Effector memory CD8-positive, alpha-beta T cell (primary cell): ENCODE measurements at regions not wholly inside any gene's neighbourhood (a gene's known extent, or its start where the extent isn't known, plus 50 kb on each side); places are given as distances from the start of the nearest gene placed in this dataset.

Experiments used
- ATAC-seq: fragments of 150-1000 bp; cut with Tn5 transposase; replicated peaks from 2 replicates; pipeline ENCODE4 v1.10.0; 2021; ENCODE audit warnings: mild to moderate bottlenecking, moderate library complexity
- DNase-seq, 3 experiments: peaks; one replicate each; pipeline ENCODE4 v3.0.0; 2021
- H3K27ac Mint-ChIP-seq, 2 donors: one replicate each; pipeline ENCODE4 v1.8.0; 2022; ENCODE audit warnings: mild to moderate bottlenecking in 2 of 2, mixed read lengths in 2 of 2, moderate library complexity in 2 of 2
- H3K27me3 Mint-ChIP-seq, 2 donors: one replicate each; pipeline ENCODE4 v1.8.0; 2022; ENCODE audit warnings: mixed read lengths in 2 of 2
- H3K36me3 Mint-ChIP-seq: one replicate; pipeline ENCODE4 v1.8.0; 2022; ENCODE audit warnings: mild to moderate bottlenecking, moderate library complexity, mixed read lengths; ENCODE audit not compliant: insufficient read depth
- H3K4me1 Mint-ChIP-seq, 2 donors: one replicate each; pipeline ENCODE4 v1.8.0; 2022; ENCODE audit warnings: low read depth in 2 of 2, mixed read lengths in 2 of 2
- H3K4me3 Mint-ChIP-seq, 2 donors: one replicate each; pipeline ENCODE4 v1.8.0; 2022; ENCODE audit warnings: mild to moderate bottlenecking in 2 of 2, mixed read lengths in 2 of 2, moderate library complexity in 2 of 2
- H3K9me3 Mint-ChIP-seq, 2 donors: one replicate each; pipeline ENCODE4 v1.8.0; 2022; ENCODE audit warnings: mixed read lengths in 2 of 2

GRCh38 chr11:97269527-97269926 is 879.7 kb downstream of the JRKL start:
- Mint-ChIP-seq H3K36me3 (no peaks in the 10 kb centered on the region), H3K9me3 (peaks cover 4 to 21% of the 10 kb centered on the region in 2 donors), H3K4me1 (no peaks in the 10 kb centered on the region), H3K27ac (no peak overlapping the region), H3K27me3 (no peaks in the 10 kb centered on the region), H3K4me3 (no peak overlapping the region)
- ATAC-seq, result no peak
- no peak for DNase-seq

- Mint-ChIP-seq H3K36me3 (peaks cover 3% of the 10 kb centered on the region), H3K9me3 (peaks cover 14 to 55% of the 10 kb centered on the region in 2 donors), H3K4me1 (no peaks in the 10 kb centered on the region), H3K27me3 (no peaks in the 10 kb centered on the region), H3K27ac (no peak overlapping the region), H3K4me3 (no peak overlapping the region)
- no peak for ATAC-seq
- DNase-seq, result no peak
Observed at GRCh38 chr11:97279341-97279740, 889.5 kb downstream of the JRKL start.

GRCh38 chr11:97280347-97280746 is 890.5 kb downstream of the JRKL start:
- Mint-ChIP-seq H3K36me3 (peaks cover 3% of the 10 kb centered on the region), H3K9me3 (peaks cover 13 to 51% of the 10 kb centered on the region in 2 donors), H3K4me3 (no peak overlapping the region), H3K4me1 (no peaks in the 10 kb centered on the region), H3K27ac (no peak overlapping the region), H3K27me3 (no peaks in the 10 kb centered on the region)
- ATAC-seq, result no peak
- DNase-seq, result no peak

- no peaks in the 10 kb centered on the region for H3K4me1 Mint-ChIP-seq
- no peak overlapping the region for H3K4me3 Mint-ChIP-seq
- H3K36me3 Mint-ChIP-seq, result no peaks in the 10 kb centered on the region
- H3K27ac Mint-ChIP-seq, result no peak overlapping the region
- H3K27me3 Mint-ChIP-seq, result no peaks in the 10 kb centered on the region
- DNase-seq, result no peak
- ATAC-seq, result no peak
- H3K9me3 Mint-ChIP-seq, result peaks cover 2 to 3% of the 10 kb centered on the region in 2 donors
Observed at GRCh38 chr11:97289823-97290222, 900.0 kb downstream of the JRKL start.

- Mint-ChIP-seq H3K9me3 (peaks cover 0 to 3% of the 10 kb centered on the region in 2 donors), H3K27ac (no peak overlapping the region), H3K27me3 (no peaks in the 10 kb centered on the region), H3K4me3 (no peak overlapping the region), H3K4me1 (no peaks in the 10 kb centered on the region), H3K36me3 (no peaks in the 10 kb centered on the region)
- DNase-seq (no peak), ATAC-seq (no peak)
Observed at GRCh38 chr11:97290464-97291041, 900.7 kb downstream of the JRKL start.

- H3K4me1 Mint-ChIP-seq, result no peaks in the 10 kb centered on the region
- ATAC-seq, result no peak
- no peak overlapping the region for H3K4me3 Mint-ChIP-seq
- no peaks in the 10 kb centered on the region for H3K9me3 Mint-ChIP-seq
- H3K27ac Mint-ChIP-seq, result no peak overlapping the region
- DNase-seq, result no peak
- no peaks in the 10 kb centered on the region for H3K36me3 Mint-ChIP-seq
- H3K27me3 Mint-ChIP-seq, result no peaks in the 10 kb centered on the region
Observed at GRCh38 chr11:97296301-97296700, 906.5 kb downstream of the JRKL start.

GRCh38 chr11:97309291-97309690 is 919.5 kb downstream of the JRKL start:
- Mint-ChIP-seq H3K4me1 (no peaks in the 10 kb centered on the region), H3K36me3 (no peaks in the 10 kb centered on the region), H3K27me3 (no peaks in the 10 kb centered on the region), H3K27ac (no peak overlapping the region), H3K4me3 (no peak overlapping the region), H3K9me3 (peaks cover 13 to 30% of the 10 kb centered on the region in 2 donors)
- no peak for ATAC-seq
- DNase-seq, result no peak

- peaks cover 0 to 10% of the 10 kb centered on the region in 2 donors for H3K9me3 Mint-ChIP-seq
- H3K4me1 Mint-ChIP-seq, result no peaks in the 10 kb centered on the region
- no peaks in the 10 kb centered on the region for H3K27me3 Mint-ChIP-seq
- no peaks in the 10 kb centered on the region for H3K36me3 Mint-ChIP-seq
- H3K4me3 Mint-ChIP-seq, result no peak overlapping the region
- ATAC-seq (no peak), DNase-seq (no peak)
- no peak overlapping the region for H3K27ac Mint-ChIP-seq
Observed at GRCh38 chr11:97325693-97326092, 935.9 kb downstream of the JRKL start.

- no peak overlapping the region for H3K27ac Mint-ChIP-seq
- no peaks in the 10 kb centered on the region for H3K27me3 Mint-ChIP-seq
- peaks cover 0 to 7% of the 10 kb centered on the region in 2 donors for H3K9me3 Mint-ChIP-seq
- H3K4me3 Mint-ChIP-seq, result no peak overlapping the region
- ATAC-seq (no peak), DNase-seq (no peak)
- no peaks in the 10 kb centered on the region for H3K36me3 Mint-ChIP-seq
- H3K4me1 Mint-ChIP-seq, result no peaks in the 10 kb centered on the region
Observed at GRCh38 chr11:97332271-97332670, 942.5 kb downstream of the JRKL start.

GRCh38 chr11:97336064-97336463 is 946.3 kb downstream of the JRKL start:
- Mint-ChIP-seq H3K9me3 (peaks cover 0 to 7% of the 10 kb centered on the region in 2 donors), H3K4me1 (no peaks in the 10 kb centered on the region), H3K4me3 (no peak overlapping the region), H3K36me3 (no peaks in the 10 kb centered on the region), H3K27ac (no peak overlapping the region), H3K27me3 (no peaks in the 10 kb centered on the region)
- ATAC-seq (no peak), DNase-seq (no peak)

- no peak for ATAC-seq
- Mint-ChIP-seq H3K36me3 (no peaks in the 10 kb centered on the region), H3K27ac (no peak overlapping the region), H3K4me3 (no peak overlapping the region), H3K27me3 (no peaks in the 10 kb centered on the region), H3K9me3 (peaks cover 8 to 23% of the 10 kb centered on the region in 2 donors), H3K4me1 (no peaks in the 10 kb centered on the region)
- DNase-seq, result no peak
Observed at GRCh38 chr11:97345032-97345431, 955.2 kb downstream of the JRKL start.

GRCh38 chr11:97349201-97349600 is 959.4 kb downstream of the JRKL start:
- H3K4me1 Mint-ChIP-seq, result no peaks in the 10 kb centered on the region
- H3K27ac Mint-ChIP-seq, result no peak overlapping the region
- H3K27me3 Mint-ChIP-seq, result no peaks in the 10 kb centered on the region
- H3K36me3 Mint-ChIP-seq, result no peaks in the 10 kb centered on the region
- H3K9me3 Mint-ChIP-seq, result peaks cover 2 to 24% of the 10 kb centered on the region in 2 donors
- no peak for DNase-seq
- no peak for ATAC-seq
- no peak overlapping the region for H3K4me3 Mint-ChIP-seq

GRCh38 chr11:97351939-97352338 is 962.1 kb downstream of the JRKL start:
- no peak overlapping the region for H3K27ac Mint-ChIP-seq
- H3K36me3 Mint-ChIP-seq, result no peaks in the 10 kb centered on the region
- peaks cover 3 to 21% of the 10 kb centered on the region in 2 donors for H3K9me3 Mint-ChIP-seq
- H3K4me3 Mint-ChIP-seq, result no peak overlapping the region
- DNase-seq (no peak), ATAC-seq (no peak)
- no peaks in the 10 kb centered on the region for H3K4me1 Mint-ChIP-seq
- H3K27me3 Mint-ChIP-seq, result no peaks in the 10 kb centered on the region

GRCh38 chr11:97354026-97354425 is 964.2 kb downstream of the JRKL start:
- ATAC-seq (no peak), DNase-seq (no peak)
- H3K36me3 Mint-ChIP-seq, result no peaks in the 10 kb centered on the region
- no peaks in the 10 kb centered on the region for H3K4me1 Mint-ChIP-seq
- H3K27ac Mint-ChIP-seq, result no peak overlapping the region
- H3K9me3 Mint-ChIP-seq, result peaks cover 3 to 19% of the 10 kb centered on the region in 2 donors
- H3K4me3 Mint-ChIP-seq, result no peak overlapping the region
- H3K27me3 Mint-ChIP-seq, result no peaks in the 10 kb centered on the region

- H3K4me1 Mint-ChIP-seq, result no peaks in the 10 kb centered on the region
- no peak overlapping the region for H3K27ac Mint-ChIP-seq
- no peaks in the 10 kb centered on the region for H3K27me3 Mint-ChIP-seq
- H3K36me3 Mint-ChIP-seq, result no peaks in the 10 kb centered on the region
- ATAC-seq (no peak), DNase-seq (no peak)
- peaks cover 3 to 19% of the 10 kb centered on the region in 2 donors for H3K9me3 Mint-ChIP-seq
- no peak overlapping the region for H3K4me3 Mint-ChIP-seq
Observed at GRCh38 chr11:97354576-97354975, 964.8 kb downstream of the JRKL start.
